ENCODE measurements at regions not wholly inside any gene's neighbourhood (a gene's known extent, or its start where the extent isn't known, plus 50 kb on each side); places are given as distances from the start of the nearest gene placed in this dataset.
"Not testable (repeated sequence)": the region's sequence is repeated elsewhere in the genome, so short reads cannot be mapped to it uniquely, and the experiment has no call there.

DNA sequence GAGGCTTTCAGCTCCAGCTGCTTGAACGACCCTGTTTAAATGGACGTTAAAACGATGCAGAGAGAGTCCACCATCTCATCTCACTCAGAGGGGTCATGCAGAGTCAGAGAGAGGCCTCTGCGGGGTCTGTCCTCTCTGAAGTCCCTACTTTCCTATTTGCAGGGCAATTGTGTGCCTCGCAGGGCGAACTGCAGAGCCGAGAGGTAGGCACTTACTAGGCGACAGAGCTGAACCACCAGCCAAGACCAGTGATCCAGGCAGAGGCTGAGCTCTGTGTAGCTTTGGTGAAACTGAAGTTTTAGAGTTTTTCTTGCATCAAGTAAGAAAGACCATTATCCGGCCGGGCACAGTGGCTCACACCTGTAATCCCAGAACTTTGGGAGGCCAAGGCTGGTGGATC lies 64.1 kb upstream of the CUX1 start:
- no peak overlapping the region for H3K27ac Mint-ChIP-seq (ENCODE audit: unreplicated experiment)
- no peaks in the 10 kb centered on the region for H3K36me3 Mint-ChIP-seq (ENCODE audit: unreplicated experiment)
- DNase-seq, result no peak
- H3K9me3 Mint-ChIP-seq (ENCODE audit: unreplicated experiment), result peaks cover 1% of the 10 kb centered on the region
- no peaks in the 10 kb centered on the region for H3K27me3 Mint-ChIP-seq (ENCODE audit: unreplicated experiment)
- H3K4me3 Mint-ChIP-seq (ENCODE audit: unreplicated experiment), result no peak overlapping the region
- no peak for TF ChIP-seq CTCF (IDR thresholded peaks at IDR 0.05; ENCODE audit: partially characterized antibody, unreplicated experiment)
- no peaks in the 10 kb centered on the region for H3K4me1 Mint-ChIP-seq (ENCODE audit: low read depth, unreplicated experiment)

GRCh38 chr7:101754424-101755159 lies 62.8 kb upstream of the CUX1 start:
- no peaks in the 10 kb centered on the region for H3K4me1 Mint-ChIP-seq (ENCODE audit: low read depth, unreplicated experiment)
- no peak overlapping the region for H3K4me3 Mint-ChIP-seq (ENCODE audit: unreplicated experiment)
- DNase-seq, result no peak
- no peaks in the 10 kb centered on the region for H3K36me3 Mint-ChIP-seq (ENCODE audit: unreplicated experiment)
- peaks cover 1% of the 10 kb centered on the region for H3K9me3 Mint-ChIP-seq (ENCODE audit: unreplicated experiment)
- H3K27ac Mint-ChIP-seq (ENCODE audit: unreplicated experiment), result no peak overlapping the region
- TF ChIP-seq CTCF (IDR thresholded peaks at IDR 0.05; ENCODE audit: partially characterized antibody, unreplicated experiment), result no peak
- H3K27me3 Mint-ChIP-seq (ENCODE audit: unreplicated experiment), result no peaks in the 10 kb centered on the region

- H3K9me3 Mint-ChIP-seq (ENCODE audit: unreplicated experiment), result no peaks in the 10 kb centered on the region
- H3K27ac Mint-ChIP-seq (ENCODE audit: unreplicated experiment), result no peak overlapping the region
- no peak overlapping the region for H3K4me3 Mint-ChIP-seq (ENCODE audit: unreplicated experiment)
- DNase-seq, result no peak
- no peaks in the 10 kb centered on the region for H3K27me3 Mint-ChIP-seq (ENCODE audit: unreplicated experiment)
- no peak for TF ChIP-seq CTCF (IDR thresholded peaks at IDR 0.05; ENCODE audit: partially characterized antibody, unreplicated experiment)
- no peaks in the 10 kb centered on the region for H3K36me3 Mint-ChIP-seq (ENCODE audit: unreplicated experiment)
- H3K4me1 Mint-ChIP-seq (ENCODE audit: low read depth, unreplicated experiment), result no peaks in the 10 kb centered on the region
Measured at GRCh38 chr7:101757879-101758278, 59.5 kb upstream of the CUX1 start.

GRCh38 chr7:101758519-101758918 lies 58.9 kb upstream of the CUX1 start:
- DNase-seq; H3K27me3 Mint-ChIP-seq (ENCODE audit: unreplicated experiment); H3K27ac Mint-ChIP-seq (ENCODE audit: unreplicated experiment); H3K36me3 Mint-ChIP-seq (ENCODE audit: unreplicated experiment); H3K4me1 Mint-ChIP-seq (ENCODE audit: low read depth, unreplicated experiment); H3K4me3 Mint-ChIP-seq (ENCODE audit: unreplicated experiment); H3K9me3 Mint-ChIP-seq (ENCODE audit: unreplicated experiment): not testable (repeated sequence)

DNA sequence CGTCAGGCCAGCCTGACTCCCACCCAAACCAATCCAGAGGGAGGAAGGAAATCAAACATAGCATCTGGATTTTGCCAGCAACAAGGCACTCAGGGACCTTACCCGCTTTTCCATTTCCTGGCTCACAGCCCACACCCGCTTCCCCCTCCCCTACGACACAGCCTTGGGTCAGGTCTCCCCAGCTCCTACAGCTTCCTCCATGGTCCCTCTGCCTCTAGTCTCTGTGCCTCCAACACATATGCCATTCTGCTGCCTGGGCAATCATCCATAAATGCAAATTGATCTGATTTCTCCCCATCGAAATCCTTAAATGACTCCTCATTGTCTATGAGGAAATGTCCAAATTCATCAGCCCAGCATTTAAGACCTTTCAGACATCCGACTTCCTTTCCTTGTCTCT lies 53.2 kb upstream of the CUX1 start:
- no peak for TF ChIP-seq CTCF (IDR thresholded peaks at IDR 0.05; ENCODE audit: partially characterized antibody, unreplicated experiment)
- Mint-ChIP-seq H3K27me3 (ENCODE audit: unreplicated experiment) (no peaks in the 10 kb centered on the region), H3K27ac (ENCODE audit: unreplicated experiment) (no peak overlapping the region), H3K4me3 (ENCODE audit: unreplicated experiment) (no peak overlapping the region), H3K9me3 (ENCODE audit: unreplicated experiment) (no peaks in the 10 kb centered on the region), H3K4me1 (ENCODE audit: low read depth, unreplicated experiment) (no peaks in the 10 kb centered on the region), H3K36me3 (ENCODE audit: unreplicated experiment) (no peaks in the 10 kb centered on the region)
- no peak for DNase-seq
